Body of pancreas (tissue), 4 donors: ENCODE measurements at regions not wholly inside any gene's neighbourhood (a gene's known extent, or its start where the extent isn't known, plus 50 kb on each side); places are given as distances from the start of the nearest gene placed in this dataset.

Experiments
- ATAC-seq: fragments of 150-250 bp; one replicate; pipeline ENCODE4 v1.9.1; 2016
- DNase-seq, 4 donors: peaks; one replicate each; pipeline ENCODE4 v3.0.0-alpha.2; 2019
- H3K27ac ChIP-seq, 4 donors: fragments of 200-600 bp; sonication (generic); 1 replicate in 3 of 4; 2 replicates in 1 of 4; pipeline versions ENCODE4 v1.5.1 to v1.6.1; 2016 to 2019; ENCODE audit warnings: mild to moderate bottlenecking in 1 of 4, mixed read lengths in 1 of 4, moderate library complexity in 1 of 4
- H3K27me3 ChIP-seq, 2 donors: fragments of 200-600 bp; sonication (generic); one replicate each; pipeline ENCODE4 v1.6.0; 2016; ENCODE audit warnings: mild to moderate bottlenecking in 1 of 2
- H3K36me3 ChIP-seq, 2 donors: fragments of 200-600 bp; sonication (generic); replicated peaks in 1 of 2; 2 replicates each; pipeline ENCODE4 v1.5.1; 2016; ENCODE audit warnings: low read depth in 2 of 2; ENCODE audit not compliant: insufficient read depth in 1 of 2
- H3K4me1 ChIP-seq: fragments of 200-600 bp; sonication (generic); one replicate; pipeline ENCODE4 v1.6.0; 2016
- H3K4me3 ChIP-seq, 2 donors: fragments of 200-600 bp; sonication (generic); 1 replicate in 1 of 2; 2 replicates in 1 of 2; pipeline ENCODE4 v1.5.1; 2016 to 2019
- H3K9me3 ChIP-seq, 3 donors: fragments of 200-600 bp; sonication (generic); 1 replicate in 2 of 3; 2 replicates in 1 of 3; pipeline ENCODE4 v1.5.1; 2016
- POLR2A ChIP-seq, 3 donors: fragments of 450-650 bp; IDR thresholded peaks; one replicate each; pipeline ENCODE4 v1.6.1; 2016; ENCODE audit warnings: antibody characterized with exemption in 3 of 3, mild to moderate bottlenecking in 2 of 3
- WGBS, 2 donors: methylation state at CpG; one replicate each; pipeline ENCODE4 v1.1.5; 2017; 5-methylcytosine and 5-hydroxymethylcytosine counted together
- intact Hi-C: fragments of 100-400 bp; cut with DNase I; formaldehyde crosslinking; loops from one replicate; pipeline ENCODE4 v1.15.1; 2023
- TF ChIP-seq, protein P1 (sequence below), 7 experiments: fragments of 450-650 bp in 4 of 7; fragments of 200-600 bp in 3 of 7; sonication (generic) in 3 of 7; IDR thresholded peaks; one replicate each; pipeline ENCODE4 v1.5.1; 2016 to 2019; ENCODE audit warnings: antibody characterized with exemption in 7 of 7

DNA sequence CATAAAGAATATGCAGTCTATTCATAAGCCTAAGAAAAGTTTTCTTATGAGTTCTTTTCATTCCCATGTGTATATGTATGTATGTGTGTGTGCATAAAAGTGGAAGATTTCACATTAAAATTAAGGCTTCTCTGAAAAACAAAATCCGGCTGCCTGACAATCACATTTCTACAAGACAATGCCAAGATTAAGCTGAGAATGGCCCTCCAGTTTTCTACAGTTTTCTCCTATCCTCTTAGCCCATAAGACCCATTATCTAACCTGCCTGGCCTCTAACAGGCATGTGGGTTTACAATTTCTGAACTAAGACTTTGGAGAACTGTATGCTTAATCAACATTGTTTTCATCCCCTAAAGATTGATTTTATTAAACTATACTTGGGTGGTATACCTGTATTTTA, 446.0 kb upstream of the SEMA3A start:
- Histone ChIP-seq H3K27me3 (no peaks in the 10 kb centered on the region), H3K36me3 (no peaks in the 10 kb centered on the region), H3K4me3 (no peak overlapping the region), H3K27ac (no peak overlapping the region), H3K4me1 (no peaks in the 10 kb centered on the region), H3K9me3 (no peaks in the 10 kb centered on the region)
- DNase-seq (no peak), ATAC-seq (no peak)
- intact Hi-C loops, result no loop called here
- 32 to 72% methylated on average over 1 of the region's 1 CpG for WGBS, 2 donors
- TF ChIP-seq POLR2A (IDR thresholded peaks at IDR 0.05), result no peak
- TF ChIP-seq, protein P1, sequence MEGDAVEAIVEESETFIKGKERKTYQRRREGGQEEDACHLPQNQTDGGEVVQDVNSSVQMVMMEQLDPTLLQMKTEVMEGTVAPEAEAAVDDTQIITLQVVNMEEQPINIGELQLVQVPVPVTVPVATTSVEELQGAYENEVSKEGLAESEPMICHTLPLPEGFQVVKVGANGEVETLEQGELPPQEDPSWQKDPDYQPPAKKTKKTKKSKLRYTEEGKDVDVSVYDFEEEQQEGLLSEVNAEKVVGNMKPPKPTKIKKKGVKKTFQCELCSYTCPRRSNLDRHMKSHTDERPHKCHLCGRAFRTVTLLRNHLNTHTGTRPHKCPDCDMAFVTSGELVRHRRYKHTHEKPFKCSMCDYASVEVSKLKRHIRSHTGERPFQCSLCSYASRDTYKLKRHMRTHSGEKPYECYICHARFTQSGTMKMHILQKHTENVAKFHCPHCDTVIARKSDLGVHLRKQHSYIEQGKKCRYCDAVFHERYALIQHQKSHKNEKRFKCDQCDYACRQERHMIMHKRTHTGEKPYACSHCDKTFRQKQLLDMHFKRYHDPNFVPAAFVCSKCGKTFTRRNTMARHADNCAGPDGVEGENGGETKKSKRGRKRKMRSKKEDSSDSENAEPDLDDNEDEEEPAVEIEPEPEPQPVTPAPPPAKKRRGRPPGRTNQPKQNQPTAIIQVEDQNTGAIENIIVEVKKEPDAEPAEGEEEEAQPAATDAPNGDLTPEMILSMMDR (IDR thresholded peaks at IDR 0.05), result no peak

DNA sequence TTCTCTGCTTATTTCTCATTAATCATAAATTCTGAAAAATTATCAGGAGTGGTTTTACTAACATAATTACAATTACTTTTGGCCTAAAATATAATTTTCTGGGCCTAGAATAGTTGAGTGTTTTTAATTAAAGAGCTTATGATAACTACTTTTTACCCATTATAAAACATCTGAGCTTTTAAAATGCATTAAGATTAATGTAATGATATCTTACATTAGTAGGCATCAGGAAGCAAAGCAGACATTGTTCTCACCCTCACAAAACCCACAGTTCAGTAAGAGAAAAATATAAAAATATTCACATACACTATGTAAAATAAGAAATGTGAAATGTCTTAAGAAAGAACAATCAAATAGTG, 443.7 kb upstream of the SEMA3A start:
- H3K27me3 ChIP-seq, result no peaks in the 10 kb centered on the region
- no peak for TF ChIP-seq POLR2A (IDR thresholded peaks at IDR 0.05)
- TF ChIP-seq, protein P1 (IDR thresholded peaks at IDR 0.05), result no peak
- intact Hi-C loops, result no loop called here
- H3K36me3 ChIP-seq, result no peaks in the 10 kb centered on the region
- no peak overlapping the region for H3K4me3 ChIP-seq
- no peaks in the 10 kb centered on the region for H3K9me3 ChIP-seq
- no peak for DNase-seq
- no peak overlapping the region for H3K27ac ChIP-seq
- no peak for ATAC-seq
- no peaks in the 10 kb centered on the region for H3K4me1 ChIP-seq

DNA sequence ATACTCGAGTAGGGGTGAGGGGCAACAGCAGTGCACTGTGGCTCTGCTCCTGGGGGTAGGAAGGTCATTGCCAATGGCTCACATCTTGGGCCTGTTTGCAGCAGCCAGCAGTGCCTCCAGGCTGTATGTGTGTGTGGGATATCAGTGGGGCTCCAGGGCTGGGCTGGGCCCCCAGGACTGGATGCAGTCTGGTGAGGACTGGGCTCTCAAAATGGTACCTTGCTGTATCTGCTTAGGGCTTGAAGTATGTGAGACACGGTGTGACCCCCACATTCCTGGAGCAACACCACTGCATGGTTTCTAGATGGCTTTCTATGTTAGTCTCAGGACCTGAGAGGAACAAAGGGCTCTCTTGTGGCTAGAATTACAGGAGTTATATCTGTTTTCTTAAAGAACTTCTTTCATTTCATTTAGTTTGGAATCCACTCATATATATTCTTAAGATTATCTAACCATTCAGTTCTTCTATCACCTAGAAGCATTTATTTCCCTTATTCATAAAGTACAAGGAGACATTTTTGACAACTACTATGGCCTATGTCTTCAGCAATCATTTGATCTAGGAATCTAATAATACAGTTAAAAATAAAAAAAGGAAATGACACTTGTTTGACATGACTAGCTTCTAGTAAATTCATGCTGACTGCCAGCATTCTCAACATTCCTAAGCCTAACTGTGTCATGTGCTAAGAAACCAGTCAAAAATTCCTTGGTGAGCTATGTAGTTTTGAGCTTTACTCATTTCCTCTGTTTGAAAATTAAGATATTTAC, 443.2 kb upstream of the SEMA3A start:
- Histone ChIP-seq H3K27ac (no peak overlapping the region), H3K9me3 (no peaks in the 10 kb centered on the region), H3K4me3 (no peak overlapping the region), H3K36me3 (no peaks in the 10 kb centered on the region), H3K27me3 (no peaks in the 10 kb centered on the region), H3K4me1 (no peaks in the 10 kb centered on the region)
- ATAC-seq (no peak), DNase-seq (no peak)
- TF ChIP-seq, protein P1 (IDR thresholded peaks at IDR 0.05), result no peak
- intact Hi-C loops, result no loop called here
- WGBS, 2 donors, result 65 to 71% methylated on average over 2 of the region's 2 CpGs

DNA sequence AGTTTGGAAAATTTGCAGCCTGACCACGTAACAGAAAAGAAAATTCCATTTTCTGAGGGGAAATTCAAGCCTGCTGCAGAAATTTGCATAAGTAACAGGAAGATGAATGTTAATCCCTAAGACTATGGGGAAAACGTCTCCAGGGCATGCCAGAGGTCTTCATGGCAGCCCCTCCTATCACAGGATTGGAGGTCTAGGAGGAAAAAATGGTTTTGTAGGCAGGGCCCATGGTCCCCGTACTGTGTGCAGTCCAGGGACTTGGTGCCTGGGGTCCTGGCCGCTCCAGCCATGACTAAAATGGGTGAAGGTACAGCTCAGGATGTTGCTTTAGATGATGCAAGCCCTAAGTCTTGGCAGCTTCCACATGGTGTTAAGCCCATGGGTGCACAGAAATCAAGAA, 437.3 kb upstream of the SEMA3A start:
- H3K4me1 ChIP-seq, result no peaks in the 10 kb centered on the region
- H3K27ac ChIP-seq, result no peak overlapping the region
- TF ChIP-seq, protein P1 (IDR thresholded peaks at IDR 0.05), result no peak
- no peak for TF ChIP-seq POLR2A (IDR thresholded peaks at IDR 0.05)
- H3K36me3 ChIP-seq, result no peaks in the 10 kb centered on the region
- H3K4me3 ChIP-seq, result no peak overlapping the region
- ATAC-seq (no peak), DNase-seq (no peak)
- intact Hi-C loops, result no loop called here
- H3K27me3 ChIP-seq, result no peaks in the 10 kb centered on the region
- WGBS, 2 donors, result 44 to 49% methylated on average over 4 of the region's 4 CpGs
- peaks cover 0 to 6% (median 0%) of the 10 kb centered on the region in 3 donors for H3K9me3 ChIP-seq

DNA sequence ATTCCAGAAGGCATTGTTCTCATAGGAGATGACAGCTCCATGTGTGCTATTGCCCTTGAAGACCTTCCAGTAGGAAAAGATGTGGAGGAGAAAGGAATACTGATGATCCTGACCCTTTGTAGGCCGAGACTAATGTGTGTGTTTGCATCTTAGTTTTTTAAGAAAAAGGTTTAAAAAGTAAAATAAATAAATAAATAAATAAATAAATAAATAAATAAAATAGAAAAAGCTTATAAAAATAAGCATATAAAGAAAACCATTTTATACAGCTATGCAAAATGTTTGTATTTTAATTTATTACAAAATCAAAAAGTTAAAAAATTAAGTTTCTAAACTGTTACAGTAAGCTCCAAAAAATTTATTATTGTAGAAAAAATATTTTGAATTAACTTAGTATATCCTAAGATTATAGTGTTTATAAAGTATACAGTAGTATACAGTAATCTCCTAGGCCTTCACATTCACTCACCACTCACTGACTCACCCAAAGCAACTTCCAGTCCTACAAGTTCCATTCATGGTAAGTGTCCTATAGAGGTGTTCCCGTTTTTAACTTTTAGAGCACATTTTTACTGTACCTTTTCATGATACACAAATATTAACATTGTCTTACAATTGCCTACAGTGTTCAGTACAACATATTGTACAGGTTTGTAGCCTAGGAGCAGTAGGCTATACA, 435.2 kb upstream of the SEMA3A start:
- no peak overlapping the region for H3K27ac ChIP-seq
- no peaks in the 10 kb centered on the region for H3K27me3 ChIP-seq
- intact Hi-C loops, result no loop called here
- TF ChIP-seq, protein P1 (IDR thresholded peaks at IDR 0.05), result no peak
- TF ChIP-seq POLR2A (IDR thresholded peaks at IDR 0.05), result no peak
- no peaks in the 10 kb centered on the region for H3K36me3 ChIP-seq
- no peaks in the 10 kb centered on the region for H3K4me1 ChIP-seq
- no peak overlapping the region for H3K4me3 ChIP-seq
- H3K9me3 ChIP-seq, result peaks cover 0 to 6% (median 0%) of the 10 kb centered on the region in 3 donors
- no peak for ATAC-seq
- WGBS, 2 donors, result 60 to 69% methylated on average over 2 of the region's 2 CpGs
- no peak for DNase-seq
